Kidney (tissue), 13 donors: ENCODE measurements at regions not wholly inside any gene's neighbourhood (a gene's known extent, or its start where the extent isn't known, plus 50 kb on each side); places are given as distances from the start of the nearest gene placed in this dataset.

Source experiments
- DNase-seq, 5 donors: peaks; one replicate each; pipeline ENCODE4 v3.0.0-alpha.2; 2013 to 2020
- FAIRE-seq: peaks from 2 replicates; lab custom pipeline; 2012; peaks lifted over from hg19 to GRCh38; lab: Jason Lieb, UNC
- H3K27ac ChIP-seq, 2 donors: one replicate each; pipeline ENCODE4 v1.7.0; 2013; ENCODE audit warnings: low read depth in 2 of 2, low read length in 2 of 2, inconsistent platforms in 1 of 2
- H3K27me3 ChIP-seq: one replicate; pipeline ENCODE4 v1.7.1; 2013; ENCODE audit warnings: low read length, inconsistent platforms; ENCODE audit not compliant: control insufficient read depth, insufficient read depth
- H3K36me3 ChIP-seq, 3 donors: one replicate each; pipeline versions ENCODE4 v1.7.0 to v1.7.1; 2013; ENCODE audit warnings: low read length in 3 of 3, control low read depth in 1 of 3, inconsistent platforms in 1 of 3; ENCODE audit not compliant: insufficient read depth in 3 of 3, control insufficient read depth in 2 of 3
- H3K4me1 ChIP-seq, 3 donors: one replicate each; pipeline versions ENCODE4 v1.7.0 to v1.7.1; 2013; ENCODE audit warnings: low read length in 3 of 3, inconsistent platforms in 1 of 3, low read depth in 1 of 3; ENCODE audit not compliant: control insufficient read depth in 2 of 3, insufficient read depth in 2 of 3
- H3K4me3 ChIP-seq, 3 donors: one replicate each; pipeline versions ENCODE4 v1.7.0 to v1.8.1; 2013; ENCODE audit warnings: low read length in 3 of 3, control low read depth in 1 of 3, inconsistent platforms in 1 of 3
- H3K9ac ChIP-seq, 3 donors: one replicate each; pipeline versions ENCODE4 v1.7.0 to v1.7.1; 2013; ENCODE audit warnings: low read length in 3 of 3, control low read depth in 1 of 3, inconsistent platforms in 1 of 3
- H3K9me3 ChIP-seq, 3 donors: one replicate each; pipeline versions ENCODE4 v1.7.0 to v1.7.1; 2013; ENCODE audit warnings: low read length in 3 of 3, control low read depth in 1 of 3, inconsistent platforms in 1 of 3; ENCODE audit not compliant: control insufficient read depth in 2 of 3, insufficient read depth in 1 of 3
- intact Hi-C: fragments of 100-400 bp; cut with DNase I; formaldehyde crosslinking; loops from one replicate; pipeline ENCODE4 v1.11.1; 2022
- TF ChIP-seq, protein P1 (sequence below): IDR thresholded peaks from 3 replicates; pipeline ENCODE4 v1.5.1; 2012; ENCODE audit warnings: mild to moderate bottlenecking, moderate library complexity, borderline replicate concordance; ENCODE audit not compliant: insufficient read depth; ENCODE audit errors: extremely low read depth
- donor health status: control.
- donor health status: control.
- donor health status: control.
- donor health status: control.
- donor health status: control.
- donor health status: DM: yes; HTN: yes; CAD: no.
- donor health status: Normal renal cell carcinoma (clear cell type).

DNA sequence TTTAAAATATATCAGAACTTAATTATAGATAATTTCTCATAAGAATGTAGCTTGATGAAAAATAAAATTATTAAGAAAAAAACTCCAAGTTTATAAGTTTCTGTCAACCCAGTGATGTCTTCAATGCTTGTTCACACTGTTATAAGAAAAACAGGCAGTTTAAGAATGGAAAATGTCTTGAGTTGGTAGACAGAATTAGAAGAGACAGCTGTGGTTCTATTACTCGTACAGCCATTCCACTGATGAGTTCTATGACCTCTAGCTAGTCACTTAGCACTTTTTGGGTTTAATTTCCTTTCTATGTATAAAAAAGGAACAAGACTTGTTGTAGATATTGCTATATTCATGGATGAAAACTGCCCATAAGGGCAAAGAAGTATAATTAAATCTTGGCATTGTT, 1013.1 kb upstream of the ATXN8OS start:
- Histone ChIP-seq H3K4me1 (no peaks in the 10 kb centered on the region), H3K27ac (no peak overlapping the region), H3K9ac (no peak overlapping the region), H3K4me3 (no peak overlapping the region), H3K27me3 (no peaks in the 10 kb centered on the region), H3K36me3 (no peaks in the 10 kb centered on the region), H3K9me3 (no peaks in the 10 kb centered on the region)
- DNase-seq, result no peak
- no peak for FAIRE-seq
- intact Hi-C loops, result no loop called here
- TF ChIP-seq, protein P1, sequence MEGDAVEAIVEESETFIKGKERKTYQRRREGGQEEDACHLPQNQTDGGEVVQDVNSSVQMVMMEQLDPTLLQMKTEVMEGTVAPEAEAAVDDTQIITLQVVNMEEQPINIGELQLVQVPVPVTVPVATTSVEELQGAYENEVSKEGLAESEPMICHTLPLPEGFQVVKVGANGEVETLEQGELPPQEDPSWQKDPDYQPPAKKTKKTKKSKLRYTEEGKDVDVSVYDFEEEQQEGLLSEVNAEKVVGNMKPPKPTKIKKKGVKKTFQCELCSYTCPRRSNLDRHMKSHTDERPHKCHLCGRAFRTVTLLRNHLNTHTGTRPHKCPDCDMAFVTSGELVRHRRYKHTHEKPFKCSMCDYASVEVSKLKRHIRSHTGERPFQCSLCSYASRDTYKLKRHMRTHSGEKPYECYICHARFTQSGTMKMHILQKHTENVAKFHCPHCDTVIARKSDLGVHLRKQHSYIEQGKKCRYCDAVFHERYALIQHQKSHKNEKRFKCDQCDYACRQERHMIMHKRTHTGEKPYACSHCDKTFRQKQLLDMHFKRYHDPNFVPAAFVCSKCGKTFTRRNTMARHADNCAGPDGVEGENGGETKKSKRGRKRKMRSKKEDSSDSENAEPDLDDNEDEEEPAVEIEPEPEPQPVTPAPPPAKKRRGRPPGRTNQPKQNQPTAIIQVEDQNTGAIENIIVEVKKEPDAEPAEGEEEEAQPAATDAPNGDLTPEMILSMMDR, result no peak

DNA sequence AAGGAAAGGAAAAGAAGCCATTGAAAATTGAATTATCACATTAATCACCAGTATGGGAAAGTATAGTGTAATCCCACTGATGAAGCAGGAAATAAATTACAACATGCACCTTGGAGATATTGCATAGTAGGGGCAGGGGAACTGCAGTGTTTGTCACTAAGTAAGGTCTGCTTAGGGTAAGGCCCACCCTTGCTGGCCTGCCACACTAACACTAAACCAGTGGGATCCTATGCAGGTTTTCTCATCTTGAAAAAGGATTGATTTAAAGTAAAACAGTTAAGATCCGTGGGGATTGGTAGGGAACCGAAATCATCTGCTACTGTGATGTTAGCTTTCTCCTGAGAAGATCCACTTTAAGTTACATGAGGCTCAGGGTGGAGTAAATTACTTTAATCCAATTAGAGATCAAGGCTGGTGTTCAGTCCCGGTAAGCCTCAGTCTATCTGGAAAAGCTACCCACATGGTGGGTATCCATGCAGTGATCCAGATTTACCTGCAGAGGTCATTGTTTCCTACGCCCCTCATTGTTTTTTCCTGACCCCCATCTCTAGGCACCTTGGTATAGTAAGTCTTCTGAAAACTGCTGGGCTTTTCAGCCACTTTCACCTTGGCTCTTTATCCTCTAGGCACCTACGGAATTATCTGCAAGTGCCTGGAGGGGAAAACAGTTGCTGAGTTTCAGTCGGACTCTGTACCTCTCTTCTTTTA, 1014.9 kb upstream of the ATXN8OS start:
- no peak overlapping the region for H3K4me3 ChIP-seq
- H3K27me3 ChIP-seq, result no peaks in the 10 kb centered on the region
- no peak for FAIRE-seq
- H3K9me3 ChIP-seq, result no peaks in the 10 kb centered on the region
- no peaks in the 10 kb centered on the region for H3K36me3 ChIP-seq
- no peak overlapping the region for H3K27ac ChIP-seq
- intact Hi-C loops, result no loop called here
- no peak overlapping the region for H3K9ac ChIP-seq
- no peaks in the 10 kb centered on the region for H3K4me1 ChIP-seq
- DNase-seq, result no peak
- TF ChIP-seq, protein P1, result no peak

DNA sequence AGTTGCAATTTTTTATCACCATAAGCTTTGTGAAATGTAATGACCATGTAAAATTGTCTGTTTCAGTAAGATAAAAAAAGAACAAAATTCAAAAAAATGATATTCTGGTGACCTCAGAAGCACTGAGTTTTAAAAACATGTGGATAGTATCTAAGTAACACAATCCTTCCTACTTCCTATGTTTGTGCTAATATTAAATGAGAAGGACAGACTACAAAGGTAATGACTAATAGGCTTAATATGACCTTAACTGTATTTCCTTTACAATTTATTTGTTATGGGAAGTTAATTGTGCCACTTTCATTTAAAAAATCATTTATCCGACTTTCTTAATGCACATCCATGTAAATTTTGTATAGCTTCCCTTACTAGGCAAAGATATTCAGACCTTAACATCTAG, 1030.4 kb upstream of the ATXN8OS start:
- Histone ChIP-seq H3K9ac (no peak overlapping the region), H3K27ac (no peak overlapping the region), H3K27me3 (no peaks in the 10 kb centered on the region), H3K4me3 (no peak overlapping the region), H3K9me3 (no peaks in the 10 kb centered on the region), H3K4me1 (no peaks in the 10 kb centered on the region), H3K36me3 (no peaks in the 10 kb centered on the region)
- no peak for FAIRE-seq
- intact Hi-C loops, result no loop called here
- TF ChIP-seq, protein P1, result no peak
- DNase-seq, result no peak
